IMR-90 (cell line): ENCODE measurements at regions not wholly inside any gene's neighbourhood (a gene's known extent, or its start where the extent isn't known, plus 50 kb on each side); places are given as distances from the start of the nearest gene placed in this dataset.
"Not testable (repeated sequence)": the region's sequence is repeated elsewhere in the genome, so short reads cannot be mapped to it uniquely, and the experiment has no call there.

Experiments used
- ATAC-seq: fragments of 200-7000 bp; cut with Tn5 transposase; 2 replicates; pipeline ENCODE4 v1.9.1; 2020; ENCODE audit warnings: low read depth, mild to moderate bottlenecking, moderate library complexity
- BruUV-seq: library from RNA; stranded (reverse); fragments of 400-500 nt; replicated peaks from 2 replicates; lab custom pipeline; 2021; lab: Mats Ljungman, UMichigan
- CTCF ChIA-PET: fragments of 300-600 bp; formaldehyde crosslinking; extraction: SDS; loops from one replicate; lab custom pipeline; 2021; ENCODE audit warnings: antibody characterized with exemption; lab: Yijun Ruan, JAX
- POLR2A ChIA-PET: fragments of 300-600 bp; sonication (Branson Sonifier 250); formaldehyde crosslinking; loops from one replicate; lab custom pipeline; 2022; ENCODE audit warnings: antibody characterized with exemption; ENCODE audit not compliant: unreplicated experiment; lab: Charles Lee
- DNase-seq: peaks from one replicate; pipeline ENCODE4 v3.0.0; 2013
- H2AFZ ChIP-seq: replicated peaks from 2 replicates; pipeline ENCODE3; 2013; ENCODE audit warnings: low read length, mild to moderate bottlenecking; ENCODE audit not compliant: poor library complexity
- H2AK5ac ChIP-seq: 2 replicates; pipeline ENCODE4 v1.6.1; 2013; ENCODE audit warnings: low read depth, low read length, inconsistent platforms
- H2AK9ac ChIP-seq: replicated peaks from 2 replicates; pipeline ENCODE3; 2013; ENCODE audit warnings: mild to moderate bottlenecking, low read depth, low read length, moderate library complexity; ENCODE audit not compliant: poor library complexity
- H2BK120ac ChIP-seq: 2 replicates; pipeline ENCODE4 v1.6.1; 2013; ENCODE audit warnings: low read depth, low read length, inconsistent platforms
- H2BK15ac ChIP-seq: 3 replicates; pipeline ENCODE4 v1.6.1; 2013; ENCODE audit warnings: low read depth, low read length, inconsistent platforms
- H2BK20ac ChIP-seq: 2 replicates; pipeline ENCODE4 v1.6.1; 2013; ENCODE audit warnings: low read depth, mild to moderate bottlenecking, inconsistent platforms, low read length, moderate library complexity
- H2BK5ac ChIP-seq: 2 replicates; pipeline ENCODE4 v1.6.1; 2013; ENCODE audit warnings: mild to moderate bottlenecking, low read depth, low read length, inconsistent platforms; ENCODE audit not compliant: poor library complexity, severe bottlenecking
- H3K14ac ChIP-seq: replicated peaks from 2 replicates; pipeline ENCODE4 v1.6.1; 2013; ENCODE audit warnings: low read depth, low read length, inconsistent platforms
- H3K18ac ChIP-seq: 2 replicates; pipeline ENCODE4 v1.6.1; 2013; ENCODE audit warnings: low read depth, low read length, control low read depth
- H3K23ac ChIP-seq: 2 replicates; pipeline ENCODE4 v1.6.1; 2013; ENCODE audit warnings: low read depth, low read length, inconsistent platforms
- H3K27ac ChIP-seq: 2 replicates; pipeline ENCODE4 v1.5.1; 2013; ENCODE audit warnings: mild to moderate bottlenecking, control low read depth, low read length; ENCODE audit not compliant: insufficient read depth
- H3K27me3 ChIP-seq: 2 replicates; pipeline ENCODE4 v1.6.1; 2013; ENCODE audit warnings: low read length; ENCODE audit not compliant: control insufficient read depth, insufficient read depth
- H3K36me3 ChIP-seq: 2 replicates; pipeline ENCODE4 v1.6.1; 2013; ENCODE audit warnings: low read length, mixed read lengths; ENCODE audit not compliant: control insufficient read depth, insufficient read depth
- H3K4ac ChIP-seq: 2 replicates; pipeline ENCODE4 v1.6.1; 2013; ENCODE audit warnings: low read depth, low read length, inconsistent platforms
- H3K4me1 ChIP-seq: 2 replicates; pipeline ENCODE4 v1.6.1; 2013; ENCODE audit warnings: low read length, mixed read lengths; ENCODE audit not compliant: control insufficient read depth, insufficient read depth
- H3K4me2 ChIP-seq: 2 replicates; pipeline ENCODE4 v1.6.1; 2013; ENCODE audit warnings: low read depth, mild to moderate bottlenecking, control low read depth, low read length, moderate library complexity
- H3K4me3 ChIP-seq: 2 replicates; pipeline ENCODE4 v1.5.1; 2013; ENCODE audit warnings: low read depth, mild to moderate bottlenecking, control low read depth, low read length, moderate library complexity; ENCODE audit not compliant: insufficient read depth
- H3K56ac ChIP-seq: 2 replicates; pipeline ENCODE4 v1.6.1; 2013; ENCODE audit warnings: low read length, inconsistent platforms; ENCODE audit not compliant: insufficient read depth; ENCODE audit errors: extremely low read depth
- H3K79me1 ChIP-seq, 2 experiments: 2 replicates each; pipeline ENCODE4 v1.6.1; 2013; ENCODE audit warnings: low read length in 2 of 2, inconsistent platforms in 1 of 2, low read depth in 1 of 2
- H3K9ac ChIP-seq: 2 replicates; pipeline ENCODE4 v1.6.1; 2013; ENCODE audit warnings: low read depth, low read length, control low read depth
- H3K9me1 ChIP-seq: 2 replicates; pipeline ENCODE4 v1.6.1; 2013; ENCODE audit warnings: low read length, inconsistent platforms; ENCODE audit not compliant: insufficient read depth
- H3K9me3 ChIP-seq: 2 replicates; pipeline ENCODE4 v1.6.1; 2013; ENCODE audit warnings: low read length; ENCODE audit not compliant: control insufficient read depth, insufficient read depth
- H4K20me1 ChIP-seq: 2 replicates; pipeline ENCODE4 v1.6.1; 2013; ENCODE audit warnings: low read length, inconsistent platforms; ENCODE audit not compliant: insufficient read depth
- H4K5ac ChIP-seq: 2 replicates; pipeline ENCODE4 v1.6.1; 2013; ENCODE audit warnings: mild to moderate bottlenecking, low read depth, low read length, control low read depth
- H4K8ac ChIP-seq, 2 experiments: 2 replicates each; pipeline ENCODE4 v1.6.1; 2013; ENCODE audit warnings: low read depth in 2 of 2, low read length in 2 of 2, control low read depth in 1 of 2, inconsistent platforms in 1 of 2
- H4K91ac ChIP-seq: 2 replicates; pipeline ENCODE4 v1.6.1; 2013; ENCODE audit warnings: low read depth, low read length, inconsistent platforms; ENCODE audit not compliant: insufficient read depth
- WGBS, 2 experiments: methylation state at CpG; one replicate each; pipeline versions ENCODE4 v1.1.5 to v1.1.7; 2013; ENCODE audit warnings: missing lambda C conversion rate in 2 of 2; ENCODE audit not compliant: insufficient read length in 1 of 2; ENCODE audit errors: extremely low coverage in 2 of 2; 5-methylcytosine and 5-hydroxymethylcytosine counted together
- dilution Hi-C: fragments of 300-500 bp; cut with HindIII; formaldehyde crosslinking; loops from one replicate; pipeline ENCODE4 v1.14.3; 2018; ENCODE audit warnings: low sequenced_read_pairs; ENCODE audit not compliant: unreplicated experiment
- in situ Hi-C: fragments of 300-500 bp; cut with MboI; formaldehyde crosslinking; loops from 3 replicates; pipeline ENCODE4 v1.14.3; 2019; ENCODE audit warnings: low sequenced_read_pairs, inconsistent platforms, mixed read lengths
- intact Hi-C: fragments of 100-400 bp; cut with micrococcal nuclease; formaldehyde crosslinking; loops from 2 replicates; pipeline ENCODE4 v1.10.0; 2022

GRCh38 chr12:8386661-8387060 lies 69.1 kb upstream of the CLEC6A start:
- H3K18ac ChIP-seq, H2BK120ac ChIP-seq, H3K9me1 ChIP-seq, H4K91ac ChIP-seq, H4K8ac ChIP-seq, H2AFZ ChIP-seq, H3K4me2 ChIP-seq, H4K5ac ChIP-seq, H2BK20ac ChIP-seq, H3K4me1 ChIP-seq, H3K4me3 ChIP-seq, dilution Hi-C loops, H2BK5ac ChIP-seq, intact Hi-C loops, H3K23ac ChIP-seq, H2BK15ac ChIP-seq, H4K20me1 ChIP-seq, H3K79me1 ChIP-seq, H2AK5ac ChIP-seq, BruUV-seq, H3K4ac ChIP-seq, H3K14ac ChIP-seq, H3K9me3 ChIP-seq, H3K9ac ChIP-seq, H3K27ac ChIP-seq, POLR2A ChIA-PET, ATAC-seq, DNase-seq, H3K36me3 ChIP-seq, CTCF ChIA-PET, in situ Hi-C loops, H3K56ac ChIP-seq, H3K27me3 ChIP-seq, H2AK9ac ChIP-seq: not testable (repeated sequence)
- WGBS, 2 experiments = no CpG with 5 or more reads among the region's 2 CpGs

GRCh38 chr12:8389296-8389695 lies 66.5 kb upstream of the CLEC6A start:
- POLR2A ChIA-PET, DNase-seq, intact Hi-C loops, H3K56ac ChIP-seq, H3K9me1 ChIP-seq, H3K4me1 ChIP-seq, H4K5ac ChIP-seq, H3K9ac ChIP-seq, H3K27ac ChIP-seq, H3K4me3 ChIP-seq, H3K27me3 ChIP-seq, H2AK5ac ChIP-seq, H3K36me3 ChIP-seq, H3K4me2 ChIP-seq, BruUV-seq, H2BK120ac ChIP-seq, dilution Hi-C loops, H2AK9ac ChIP-seq, H2BK20ac ChIP-seq, H2BK5ac ChIP-seq, H3K23ac ChIP-seq, H4K91ac ChIP-seq, H4K8ac ChIP-seq, H3K79me1 ChIP-seq, in situ Hi-C loops, H3K4ac ChIP-seq, H3K9me3 ChIP-seq, ATAC-seq, H4K20me1 ChIP-seq, H3K14ac ChIP-seq, H3K18ac ChIP-seq, H2AFZ ChIP-seq, H2BK15ac ChIP-seq: not testable (repeated sequence)
- WGBS, 2 experiments = no CpG with 5 or more reads among the region's 8 CpGs
- CTCF ChIA-PET = interaction anchor here (1.4 kb wide), 1 partner anchor 281 kb away, joined by 10 read pairs; no protein-coding TSS in a partner anchor
